ENCODE measurements at regions not wholly inside any gene's neighbourhood (a gene's known extent, or its start where the extent isn't known, plus 50 kb on each side); places are given as distances from the start of the nearest gene placed in this dataset.

GRCh38 chr12:25861226-25861625, 97.3 kb upstream of the RASSF8 start:
- TF ChIP-seq CTCF (IDR thresholded peaks at IDR 0.05) = no peak
- no peak for TF ChIP-seq POLR2A (IDR thresholded peaks at IDR 0.05)
